Muscle of leg (tissue), 3 donors: ENCODE measurements at regions not wholly inside any gene's neighbourhood (a gene's known extent, or its start where the extent isn't known, plus 50 kb on each side); places are given as distances from the start of the nearest gene placed in this dataset.
A peak's percentile ranks its signal among the peaks of the same experiment; 100 is the strongest.

ENCODE experiments used
- DNase-seq: peaks from one replicate; pipeline ENCODE4 v3.0.0; 2013
- H3K27ac ChIP-seq: one replicate; pipeline ENCODE4 v1.5.1; 2013; ENCODE audit warnings: mild to moderate bottlenecking, low read length, control low read depth
- H3K27me3 ChIP-seq: one replicate; pipeline ENCODE4 v1.6.1; 2013; ENCODE audit warnings: low read length; ENCODE audit not compliant: control insufficient read depth, insufficient read depth
- H3K36me3 ChIP-seq: one replicate; pipeline ENCODE4 v1.6.1; 2013; ENCODE audit warnings: low read length; ENCODE audit not compliant: control insufficient read depth, insufficient read depth
- H3K4me1 ChIP-seq: one replicate; pipeline ENCODE4 v1.6.1; 2013; ENCODE audit warnings: low read length; ENCODE audit not compliant: control insufficient read depth, insufficient read depth
- H3K4me3 ChIP-seq: one replicate; pipeline ENCODE4 v1.5.1; 2013; ENCODE audit warnings: low read length, control low read depth
- H3K9me3 ChIP-seq: replicated peaks from 2 replicates; pipeline ENCODE4 v1.6.1; 2013; ENCODE audit warnings: low read depth, low read length; ENCODE audit not compliant: control insufficient read depth
- WGBS: methylation state at CpG from one replicate; pipeline ENCODE4 v1.1.5; 2013; ENCODE audit warnings: missing lambda C conversion rate; ENCODE audit not compliant: insufficient coverage; 5-methylcytosine and 5-hydroxymethylcytosine counted together

DNA sequence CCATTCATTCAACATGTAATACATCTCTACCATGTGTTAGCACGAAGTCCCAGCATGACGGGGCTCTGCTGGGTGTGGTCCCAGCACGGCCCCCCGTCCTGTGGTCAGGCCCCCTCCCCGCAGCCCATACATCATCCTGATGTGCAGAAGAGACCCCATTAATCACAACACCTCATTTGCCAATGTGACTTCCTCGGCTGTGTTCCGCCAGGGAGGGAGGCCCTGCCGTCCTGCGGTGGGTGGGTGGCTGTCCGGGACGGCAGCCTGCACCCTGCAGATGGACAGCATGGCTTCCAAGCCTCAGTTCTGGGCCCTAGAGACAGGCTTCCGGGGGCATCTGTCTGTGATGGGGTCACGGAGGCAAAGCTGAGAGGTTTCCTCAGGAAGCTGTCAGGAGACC is 254.0 kb downstream of the CYP26B1 start:
- H3K9me3 ChIP-seq = no peaks in the 10 kb centered on the region
- no peaks in the 10 kb centered on the region for H3K36me3 ChIP-seq
- H3K4me1 ChIP-seq = peaks cover 14% of the 10 kb centered on the region
- H3K27me3 ChIP-seq = peaks cover 3% of the 10 kb centered on the region
- WGBS = 49% methylated on average over 12 of the region's 13 CpGs
- DNase-seq = no peak
- H3K27ac ChIP-seq = no peak overlapping the region
- H3K4me3 ChIP-seq = no peak overlapping the region

DNA sequence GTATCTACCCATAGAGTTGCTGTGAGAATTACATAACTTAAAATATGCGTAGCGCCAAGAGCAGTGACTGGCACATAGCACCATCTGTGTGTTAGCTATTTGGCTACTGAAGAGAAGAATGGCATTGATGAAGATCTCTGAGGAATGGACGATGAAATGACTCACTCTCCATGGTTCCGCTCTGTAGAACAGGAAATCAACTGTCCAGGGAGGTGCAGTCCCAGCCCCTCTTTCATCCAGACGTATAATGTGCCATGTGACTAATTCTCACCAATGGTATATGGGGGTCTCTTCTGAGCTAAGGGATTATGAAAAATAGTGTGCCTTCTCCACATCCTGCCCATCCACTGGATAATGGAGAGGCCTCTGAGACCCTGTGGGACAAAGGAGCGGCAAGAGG is 254.8 kb downstream of the CYP26B1 start:
- H3K27ac ChIP-seq = no peak overlapping the region
- 70% methylated on average over 4 of the region's 6 CpGs for WGBS
- no peaks in the 10 kb centered on the region for H3K36me3 ChIP-seq
- H3K4me3 ChIP-seq = no peak overlapping the region
- H3K9me3 ChIP-seq = no peaks in the 10 kb centered on the region
- DNase-seq = no peak
- H3K4me1 ChIP-seq = peaks cover 14% of the 10 kb centered on the region
- H3K27me3 ChIP-seq = peaks cover 3% of the 10 kb centered on the region

DNA sequence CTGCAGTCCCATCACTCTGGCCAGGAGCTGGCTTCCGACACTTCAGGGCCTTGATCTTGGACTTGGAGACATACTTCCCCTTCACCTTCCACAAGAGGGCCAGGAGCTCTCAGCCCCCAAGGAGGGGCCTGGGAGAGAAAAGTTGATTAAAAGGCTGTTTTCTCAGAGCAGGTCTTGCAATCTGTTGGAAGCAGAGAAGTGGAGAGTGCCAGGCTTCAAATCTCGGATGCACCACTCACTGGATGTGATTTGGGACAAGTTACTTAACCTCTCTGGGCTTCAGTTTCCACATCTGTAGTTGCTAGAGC is 255.3 kb downstream of the CYP26B1 start:
- Histone ChIP-seq H3K36me3 (no peaks in the 10 kb centered on the region), H3K4me1 (peaks cover 13% of the 10 kb centered on the region), H3K27ac (no peak overlapping the region), H3K9me3 (no peaks in the 10 kb centered on the region), H3K27me3 (peaks cover 3% of the 10 kb centered on the region), H3K4me3 (no peak overlapping the region)
- WGBS = no CpG with 5 or more reads among the region's 2 CpGs
- DNase-seq = no peak

DNA sequence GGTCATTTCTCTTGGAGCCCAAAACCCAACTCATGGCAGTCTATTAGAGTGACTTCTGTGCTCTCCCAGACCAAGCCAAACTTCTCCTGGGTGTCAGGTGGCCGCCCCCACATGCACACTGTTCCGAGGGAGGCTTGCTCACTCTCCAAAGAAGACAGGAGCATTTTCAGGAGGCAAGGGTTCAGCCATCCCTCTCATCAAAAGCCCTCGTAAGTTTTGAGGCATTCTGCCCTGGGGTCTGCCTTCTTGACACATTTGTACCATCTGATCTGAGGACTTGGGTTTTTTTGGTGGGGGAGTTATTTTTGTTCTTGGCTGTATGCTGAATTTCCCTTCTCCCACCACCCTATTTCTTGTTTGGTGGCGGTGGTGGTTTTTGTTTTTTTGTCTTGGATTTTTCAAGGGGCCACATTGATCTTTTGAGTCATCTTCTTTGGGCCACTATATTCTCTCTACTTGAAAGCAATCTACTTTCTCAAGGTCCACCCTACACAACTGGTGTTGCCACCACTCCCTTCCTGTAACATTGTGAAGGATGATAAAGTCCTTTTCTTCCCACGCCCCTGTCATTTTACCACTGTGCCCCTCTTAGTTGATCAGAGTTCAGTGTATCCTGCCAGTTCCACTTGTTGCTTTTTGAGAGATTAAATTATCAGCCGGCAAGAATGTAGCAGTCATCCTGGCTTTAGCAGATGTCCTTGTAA is 255.8 kb downstream of the CYP26B1 start:
- DNase-seq = no peak
- Histone ChIP-seq H3K9me3 (no peaks in the 10 kb centered on the region), H3K4me1 (peaks cover 8% of the 10 kb centered on the region), H3K27me3 (peaks cover 3% of the 10 kb centered on the region), H3K36me3 (no peaks in the 10 kb centered on the region), H3K27ac (no peak overlapping the region), H3K4me3 (no peak overlapping the region)
- 79% methylated on average over 5 of the region's 6 CpGs for WGBS

DNA sequence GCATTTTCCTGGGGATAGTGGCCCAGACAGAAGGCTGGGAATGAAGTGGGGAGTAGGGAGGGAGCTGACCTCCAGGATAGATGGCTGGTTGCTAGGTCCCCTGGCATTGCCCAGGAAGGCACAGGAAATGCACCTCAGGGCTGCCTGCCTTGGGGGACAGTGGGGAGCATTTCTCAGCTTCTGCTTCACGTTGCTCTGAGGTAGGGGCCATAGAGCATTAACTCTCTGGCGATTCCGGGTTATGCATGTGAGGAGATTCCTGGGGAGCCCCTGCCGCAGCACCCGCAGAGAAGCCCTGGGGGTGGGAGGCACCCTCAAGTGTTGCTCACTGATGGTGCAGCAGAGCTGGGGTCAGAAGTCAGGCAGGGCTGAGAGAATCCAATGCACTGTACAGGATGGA is 256.5 kb downstream of the CYP26B1 start:
- H3K27ac ChIP-seq = no peak overlapping the region
- peaks cover under 1% of the 10 kb centered on the region for H3K4me1 ChIP-seq
- H3K4me3 ChIP-seq = no peak overlapping the region
- DNase-seq = no peak
- H3K9me3 ChIP-seq = no peaks in the 10 kb centered on the region
- 78% methylated on average over 5 of the region's 5 CpGs for WGBS
- H3K36me3 ChIP-seq = no peaks in the 10 kb centered on the region
- H3K27me3 ChIP-seq = peaks cover 3% of the 10 kb centered on the region

DNA sequence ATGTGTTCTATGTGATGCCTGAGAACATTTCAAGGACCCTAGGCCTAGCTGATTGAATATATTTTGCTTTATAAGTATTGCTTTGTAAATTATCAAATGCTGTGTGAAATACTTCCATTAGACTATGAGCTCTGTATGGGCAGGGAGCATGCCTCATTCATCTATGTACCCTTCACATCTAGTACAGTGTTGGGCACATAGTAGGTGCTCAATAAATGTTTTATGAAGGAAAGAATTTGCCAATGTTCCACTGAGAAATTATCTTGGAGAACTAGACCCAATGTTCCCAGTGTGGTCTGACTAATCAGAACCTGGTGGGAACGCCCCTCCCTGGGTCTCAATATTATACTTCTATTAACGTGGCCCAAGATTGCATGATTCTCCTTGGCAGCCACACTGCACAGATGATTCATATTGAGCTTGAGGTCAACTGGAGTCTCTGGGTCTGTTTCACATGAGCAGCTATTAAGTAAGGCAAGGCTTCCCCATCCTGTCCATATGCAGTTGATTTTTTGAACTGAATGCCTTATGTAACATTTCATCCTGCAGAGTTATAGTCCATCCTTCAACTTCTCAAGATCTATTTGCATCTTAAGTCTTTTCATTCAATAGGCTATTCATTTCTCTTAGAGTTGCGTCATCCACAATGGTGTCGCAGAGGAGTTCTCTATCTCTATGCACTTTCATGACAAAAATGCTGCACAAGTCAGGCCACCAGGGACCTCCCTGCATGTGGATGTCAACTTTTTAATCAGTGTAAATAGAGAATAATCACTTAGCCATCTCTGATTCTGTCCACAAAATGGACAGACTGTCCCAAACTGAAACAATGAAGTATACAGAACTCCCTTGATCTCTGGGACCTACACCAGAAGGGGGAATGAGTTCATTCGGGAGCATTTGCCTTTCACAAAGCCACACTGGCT is 257.6 kb downstream of the CYP26B1 start:
- WGBS = no CpG with 5 or more reads among the region's 5 CpGs
- peak; percentile 46 for DNase-seq
- Histone ChIP-seq H3K9me3 (peaks cover 2% of the 10 kb centered on the region), H3K36me3 (no peaks in the 10 kb centered on the region), H3K27ac (no peak overlapping the region), H3K4me1 (no peaks in the 10 kb centered on the region), H3K4me3 (no peak overlapping the region), H3K27me3 (peaks cover 6% of the 10 kb centered on the region)

DNA sequence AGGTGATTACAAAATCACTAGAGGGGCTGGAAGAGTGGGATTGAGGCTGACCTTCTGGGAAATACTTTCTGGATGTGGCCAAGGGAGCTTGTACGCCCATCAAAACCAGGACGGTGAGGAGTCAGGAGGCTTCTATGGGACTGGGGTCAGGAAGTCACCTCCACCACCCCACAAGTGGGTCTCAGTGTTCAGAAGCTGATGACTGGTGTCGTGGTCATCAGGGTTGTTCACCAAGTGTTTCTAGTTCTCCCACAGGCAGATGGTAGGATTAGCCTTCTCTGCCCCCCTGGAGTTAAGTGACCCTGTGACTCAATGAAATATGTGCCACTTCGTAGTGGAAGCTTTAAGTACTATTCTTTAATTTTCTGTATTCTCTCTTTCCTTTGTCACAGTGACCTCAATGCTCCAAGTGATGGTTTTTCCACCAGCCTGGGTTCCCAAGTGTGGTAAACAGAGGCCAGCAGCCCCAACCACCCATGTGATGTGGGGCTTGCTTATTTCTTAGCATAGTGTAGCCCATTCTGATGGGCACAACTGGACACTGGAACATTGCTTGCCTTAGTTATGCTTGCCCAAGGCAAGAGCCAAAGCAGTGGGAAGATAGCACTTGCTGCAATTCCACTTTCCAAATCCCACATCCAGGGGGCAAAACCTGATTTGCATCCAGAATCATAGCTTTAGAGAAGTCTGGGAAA is 258.8 kb downstream of the CYP26B1 start:
- peaks cover 4% of the 10 kb centered on the region for H3K4me1 ChIP-seq
- H3K36me3 ChIP-seq = no peaks in the 10 kb centered on the region
- H3K27me3 ChIP-seq = peaks cover 6% of the 10 kb centered on the region
- WGBS = no CpG with 5 or more reads among the region's 4 CpGs
- DNase-seq = no peak
- H3K27ac ChIP-seq = no peak overlapping the region
- no peak overlapping the region for H3K4me3 ChIP-seq
- peaks cover 2% of the 10 kb centered on the region for H3K9me3 ChIP-seq

DNA sequence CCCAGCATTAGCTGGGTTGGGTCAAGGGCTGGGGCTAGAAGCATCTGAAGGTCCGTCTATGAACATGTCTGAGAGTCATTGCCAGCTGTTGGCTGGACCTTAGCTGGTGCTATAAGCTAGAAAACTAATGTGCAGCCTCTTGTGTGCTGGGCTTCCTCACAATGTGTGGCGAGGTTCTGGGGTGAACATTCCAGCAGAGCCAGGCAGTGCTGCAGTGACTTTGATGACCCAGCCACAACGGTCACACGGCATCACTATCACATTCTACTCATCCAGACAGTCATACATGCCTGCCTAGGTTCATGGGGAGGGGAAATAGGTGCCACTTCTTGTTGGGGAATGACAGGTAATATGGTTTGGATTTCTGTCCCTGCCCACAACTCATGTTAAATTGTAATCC is 260.5 kb downstream of the CYP26B1 start:
- Histone ChIP-seq H3K27me3 (peaks cover 3% of the 10 kb centered on the region), H3K36me3 (no peaks in the 10 kb centered on the region), H3K27ac (no peak overlapping the region), H3K4me3 (no peak overlapping the region), H3K4me1 (peaks cover 21% of the 10 kb centered on the region), H3K9me3 (peaks cover 2% of the 10 kb centered on the region)
- DNase-seq = no peak
- no CpG with 5 or more reads among the region's 4 CpGs for whole genome bisulfite sequencing

DNA sequence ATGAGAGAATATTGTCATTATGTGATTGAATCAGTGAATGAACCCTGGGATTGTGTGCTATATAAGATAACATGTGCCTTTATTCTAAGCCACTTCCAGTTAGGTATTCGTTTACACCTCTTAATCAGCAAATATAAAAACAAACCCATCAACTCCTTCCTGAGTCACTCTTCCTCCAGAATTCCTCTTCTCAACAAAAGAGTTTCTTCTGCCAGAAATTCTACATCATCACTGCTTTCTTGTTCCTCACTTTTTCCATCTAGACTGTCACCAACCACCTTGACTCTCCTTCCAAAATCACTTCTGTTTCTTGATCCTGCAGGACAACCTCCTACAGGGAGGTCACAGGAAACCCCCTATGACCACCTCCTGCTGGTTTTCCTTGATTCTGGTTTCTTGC is 261.4 kb downstream of the CYP26B1 start:
- Histone ChIP-seq H3K27me3 (peaks cover 3% of the 10 kb centered on the region), H3K27ac (no peak overlapping the region), H3K9me3 (peaks cover 2% of the 10 kb centered on the region), H3K4me3 (no peak overlapping the region), H3K36me3 (no peaks in the 10 kb centered on the region), H3K4me1 (peaks cover 27% of the 10 kb centered on the region)
- 100% methylated on average over 1 of the region's 1 CpG for WGBS
- no peak for DNase-seq
